ENCODE measurements at regions not wholly inside any gene's neighbourhood (a gene's known extent, or its start where the extent isn't known, plus 50 kb on each side); places are given as distances from the start of the nearest gene placed in this dataset.

GRCh38 chr3:117622171-117622841, 912.7 kb downstream of the TUSC7 start:
- H3K27ac ChIP-seq (ENCODE audit: low read depth, low read length) = no peak overlapping the region
- H3K4me1 ChIP-seq (ENCODE audit: control insufficient read depth in 1 of 2, insufficient read depth in 2 of 2, low read length in 2 of 2) = no peaks in the 10 kb centered on the region
- H3K27me3 ChIP-seq (ENCODE audit: control insufficient read depth in 1 of 2, insufficient read depth in 2 of 2, low read length in 2 of 2) = no peaks in the 10 kb centered on the region
- H3K36me3 ChIP-seq (ENCODE audit: control insufficient read depth in 1 of 2, insufficient read depth in 2 of 2, low read length in 2 of 2) = no peaks in the 10 kb centered on the region
- H3K4me3 ChIP-seq (ENCODE audit: low read depth in 1 of 2, low read length in 2 of 2) = no peak overlapping the region
- H3K9me3 ChIP-seq (ENCODE audit: control insufficient read depth in 1 of 2, low read length in 2 of 2) = no peaks in the 10 kb centered on the region
- H3K9ac ChIP-seq (ENCODE audit: low read depth in 1 of 2, low read length in 2 of 2) = no peak overlapping the region

GRCh38 chr3:117624424-117624823, 914.8 kb downstream of the TUSC7 start:
- Histone ChIP-seq H3K27ac (ENCODE audit: low read depth, low read length) (no peak overlapping the region), H3K4me1 (ENCODE audit: control insufficient read depth in 1 of 2, insufficient read depth in 2 of 2, low read length in 2 of 2) (peaks cover 0 to 5% of the 10 kb centered on the region in 2 donors)

GRCh38 chr3:117625174-117625573, 915.6 kb downstream of the TUSC7 start:
- Histone ChIP-seq H3K27ac (ENCODE audit: low read depth, low read length) (no peak overlapping the region), H3K27me3 (ENCODE audit: control insufficient read depth in 1 of 2, insufficient read depth in 2 of 2, low read length in 2 of 2) (no peaks in the 10 kb centered on the region), H3K4me3 (ENCODE audit: low read depth in 1 of 2, low read length in 2 of 2) (no peak overlapping the region), H3K9me3 (ENCODE audit: control insufficient read depth in 1 of 2, low read length in 2 of 2) (no peaks in the 10 kb centered on the region), H3K9ac (ENCODE audit: low read depth in 1 of 2, low read length in 2 of 2) (no peak overlapping the region), H3K4me1 (ENCODE audit: control insufficient read depth in 1 of 2, insufficient read depth in 2 of 2, low read length in 2 of 2) (peaks cover 0 to 5% of the 10 kb centered on the region in 2 donors), H3K36me3 (ENCODE audit: control insufficient read depth in 1 of 2, insufficient read depth in 2 of 2, low read length in 2 of 2) (no peaks in the 10 kb centered on the region)

More at GRCh38 chr3:117624424-117624823, 914.8 kb downstream of the TUSC7 start:
- Histone ChIP-seq H3K9ac (ENCODE audit: low read depth in 1 of 2, low read length in 2 of 2) (no peak overlapping the region), H3K9me3 (ENCODE audit: control insufficient read depth in 1 of 2, low read length in 2 of 2) (no peaks in the 10 kb centered on the region), H3K27me3 (ENCODE audit: control insufficient read depth in 1 of 2, insufficient read depth in 2 of 2, low read length in 2 of 2) (no peaks in the 10 kb centered on the region), H3K36me3 (ENCODE audit: control insufficient read depth in 1 of 2, insufficient read depth in 2 of 2, low read length in 2 of 2) (no peaks in the 10 kb centered on the region), H3K4me3 (ENCODE audit: low read depth in 1 of 2, low read length in 2 of 2) (no peak overlapping the region)

GRCh38 chr3:117626577-117626976, 917.0 kb downstream of the TUSC7 start:
- no peak overlapping the region for H3K4me3 ChIP-seq (ENCODE audit: low read depth in 1 of 2, low read length in 2 of 2)
- H3K27ac ChIP-seq (ENCODE audit: low read depth, low read length) = no peak overlapping the region
- no peaks in the 10 kb centered on the region for H3K36me3 ChIP-seq (ENCODE audit: control insufficient read depth in 1 of 2, insufficient read depth in 2 of 2, low read length in 2 of 2)
- H3K9ac ChIP-seq (ENCODE audit: low read depth in 1 of 2, low read length in 2 of 2) = no peak overlapping the region
- no peaks in the 10 kb centered on the region for H3K9me3 ChIP-seq (ENCODE audit: control insufficient read depth in 1 of 2, low read length in 2 of 2)
- no peaks in the 10 kb centered on the region for H3K27me3 ChIP-seq (ENCODE audit: control insufficient read depth in 1 of 2, insufficient read depth in 2 of 2, low read length in 2 of 2)
- H3K4me1 ChIP-seq (ENCODE audit: control insufficient read depth in 1 of 2, insufficient read depth in 2 of 2, low read length in 2 of 2) = peaks cover 0 to 5% of the 10 kb centered on the region in 2 donors

GRCh38 chr3:117628823-117629291, 919.3 kb downstream of the TUSC7 start:
- H3K27me3 ChIP-seq (ENCODE audit: control insufficient read depth in 1 of 2, insufficient read depth in 2 of 2, low read length in 2 of 2) = no peaks in the 10 kb centered on the region
- H3K9me3 ChIP-seq (ENCODE audit: control insufficient read depth in 1 of 2, low read length in 2 of 2) = no peaks in the 10 kb centered on the region
- peaks cover 0 to 5% of the 10 kb centered on the region in 2 donors for H3K4me1 ChIP-seq (ENCODE audit: control insufficient read depth in 1 of 2, insufficient read depth in 2 of 2, low read length in 2 of 2)
- H3K27ac ChIP-seq (ENCODE audit: low read depth, low read length) = no peak overlapping the region
- no peaks in the 10 kb centered on the region for H3K36me3 ChIP-seq (ENCODE audit: control insufficient read depth in 1 of 2, insufficient read depth in 2 of 2, low read length in 2 of 2)
- no peak overlapping the region for H3K4me3 ChIP-seq (ENCODE audit: low read depth in 1 of 2, low read length in 2 of 2)
- H3K9ac ChIP-seq (ENCODE audit: low read depth in 1 of 2, low read length in 2 of 2) = no peak overlapping the region

- no peak overlapping the region for H3K9ac ChIP-seq (ENCODE audit: low read depth in 1 of 2, low read length in 2 of 2)
Measured at GRCh38 chr3:117629505-117629904, 919.9 kb downstream of the TUSC7 start.

GRCh38 chr3:117630469-117630868, 920.9 kb downstream of the TUSC7 start:
- H3K36me3 ChIP-seq (ENCODE audit: control insufficient read depth in 1 of 2, insufficient read depth in 2 of 2, low read length in 2 of 2) = no peaks in the 10 kb centered on the region
- no peak overlapping the region for H3K4me3 ChIP-seq (ENCODE audit: low read depth in 1 of 2, low read length in 2 of 2)
- H3K4me1 ChIP-seq (ENCODE audit: control insufficient read depth in 1 of 2, insufficient read depth in 2 of 2, low read length in 2 of 2) = peaks cover 0 to 5% of the 10 kb centered on the region in 2 donors
- H3K9me3 ChIP-seq (ENCODE audit: control insufficient read depth in 1 of 2, low read length in 2 of 2) = no peaks in the 10 kb centered on the region
- H3K27me3 ChIP-seq (ENCODE audit: control insufficient read depth in 1 of 2, insufficient read depth in 2 of 2, low read length in 2 of 2) = no peaks in the 10 kb centered on the region
- no peak overlapping the region for H3K27ac ChIP-seq (ENCODE audit: low read depth, low read length)
- H3K9ac ChIP-seq (ENCODE audit: low read depth in 1 of 2, low read length in 2 of 2) = no peak overlapping the region

More at GRCh38 chr3:117629505-117629904, 919.9 kb downstream of the TUSC7 start:
- no peaks in the 10 kb centered on the region for H3K9me3 ChIP-seq (ENCODE audit: control insufficient read depth in 1 of 2, low read length in 2 of 2)
- no peak overlapping the region for H3K27ac ChIP-seq (ENCODE audit: low read depth, low read length)
- no peaks in the 10 kb centered on the region for H3K36me3 ChIP-seq (ENCODE audit: control insufficient read depth in 1 of 2, insufficient read depth in 2 of 2, low read length in 2 of 2)
- no peaks in the 10 kb centered on the region for H3K27me3 ChIP-seq (ENCODE audit: control insufficient read depth in 1 of 2, insufficient read depth in 2 of 2, low read length in 2 of 2)
- H3K4me1 ChIP-seq (ENCODE audit: control insufficient read depth in 1 of 2, insufficient read depth in 2 of 2, low read length in 2 of 2) = peaks cover 0 to 5% of the 10 kb centered on the region in 2 donors
- H3K4me3 ChIP-seq (ENCODE audit: low read depth in 1 of 2, low read length in 2 of 2) = no peak overlapping the region

- H3K27me3 ChIP-seq (ENCODE audit: control insufficient read depth in 1 of 2, insufficient read depth in 2 of 2, low read length in 2 of 2) = no peaks in the 10 kb centered on the region
- H3K4me1 ChIP-seq (ENCODE audit: control insufficient read depth in 1 of 2, insufficient read depth in 2 of 2, low read length in 2 of 2) = peaks cover 0 to 5% of the 10 kb centered on the region in 2 donors
- no peak overlapping the region for H3K4me3 ChIP-seq (ENCODE audit: low read depth in 1 of 2, low read length in 2 of 2)
- no peaks in the 10 kb centered on the region for H3K36me3 ChIP-seq (ENCODE audit: control insufficient read depth in 1 of 2, insufficient read depth in 2 of 2, low read length in 2 of 2)
- H3K27ac ChIP-seq (ENCODE audit: low read depth, low read length) = no peak overlapping the region
- no peaks in the 10 kb centered on the region for H3K9me3 ChIP-seq (ENCODE audit: control insufficient read depth in 1 of 2, low read length in 2 of 2)
- no peak overlapping the region for H3K9ac ChIP-seq (ENCODE audit: low read depth in 1 of 2, low read length in 2 of 2)
Measured at GRCh38 chr3:117630885-117631284, 921.3 kb downstream of the TUSC7 start.

GRCh38 chr3:117631781-117632180, 922.2 kb downstream of the TUSC7 start:
- no peaks in the 10 kb centered on the region for H3K9me3 ChIP-seq (ENCODE audit: control insufficient read depth in 1 of 2, low read length in 2 of 2)
- no peak overlapping the region for H3K27ac ChIP-seq (ENCODE audit: low read depth, low read length)
- peaks cover 0 to 5% of the 10 kb centered on the region in 2 donors for H3K4me1 ChIP-seq (ENCODE audit: control insufficient read depth in 1 of 2, insufficient read depth in 2 of 2, low read length in 2 of 2)
- no peak overlapping the region for H3K9ac ChIP-seq (ENCODE audit: low read depth in 1 of 2, low read length in 2 of 2)
- no peak overlapping the region for H3K4me3 ChIP-seq (ENCODE audit: low read depth in 1 of 2, low read length in 2 of 2)
- no peaks in the 10 kb centered on the region for H3K27me3 ChIP-seq (ENCODE audit: control insufficient read depth in 1 of 2, insufficient read depth in 2 of 2, low read length in 2 of 2)
- no peaks in the 10 kb centered on the region for H3K36me3 ChIP-seq (ENCODE audit: control insufficient read depth in 1 of 2, insufficient read depth in 2 of 2, low read length in 2 of 2)

- H3K9ac ChIP-seq (ENCODE audit: low read depth in 1 of 2, low read length in 2 of 2) = no peak overlapping the region
- H3K27ac ChIP-seq (ENCODE audit: low read depth, low read length) = no peak overlapping the region
- H3K27me3 ChIP-seq (ENCODE audit: control insufficient read depth in 1 of 2, insufficient read depth in 2 of 2, low read length in 2 of 2) = no peaks in the 10 kb centered on the region
- H3K9me3 ChIP-seq (ENCODE audit: control insufficient read depth in 1 of 2, low read length in 2 of 2) = no peaks in the 10 kb centered on the region
- H3K36me3 ChIP-seq (ENCODE audit: control insufficient read depth in 1 of 2, insufficient read depth in 2 of 2, low read length in 2 of 2) = no peaks in the 10 kb centered on the region
- H3K4me1 ChIP-seq (ENCODE audit: control insufficient read depth in 1 of 2, insufficient read depth in 2 of 2, low read length in 2 of 2) = peaks cover 0 to 5% of the 10 kb centered on the region in 2 donors
- H3K4me3 ChIP-seq (ENCODE audit: low read depth in 1 of 2, low read length in 2 of 2) = no peak overlapping the region
Measured at GRCh38 chr3:117632191-117632590, 922.6 kb downstream of the TUSC7 start.
